HepG2 (cell line): ENCODE measurements at regions not wholly inside any gene's neighbourhood (a gene's known extent, or its start where the extent isn't known, plus 50 kb on each side); places are given as distances from the start of the nearest gene placed in this dataset.

Experiments used
- ATAC-seq: fragments of 200-7000 bp; cut with Tn5 transposase; 3 replicates; pipeline ENCODE4 v1.9.1; 2020; ENCODE audit warnings: mild to moderate bottlenecking, moderate library complexity
- BruUV-seq: library from RNA; stranded (reverse); fragments of 400-500 nt; replicated peaks from 2 replicates; lab custom pipeline; 2021; lab: Mats Ljungman, UMichigan
- CTCF ChIA-PET: fragments of 300-600 bp; formaldehyde crosslinking; extraction: SDS; loops from one replicate; lab custom pipeline; 2021; ENCODE audit warnings: low total read pairs, inconsistent platforms, low intra/inter-chr PET ratio; lab: Yijun Ruan, JAX
- POLR2A ChIA-PET: fragments of 350-600 bp; sonication (Branson Sonifier 250); formaldehyde crosslinking; loops from one replicate; lab custom pipeline; 2020; ENCODE audit warnings: antibody characterized with exemption, inconsistent platforms; lab: Yijun Ruan, JAX
- DNase-seq: peaks from one replicate; pipeline ENCODE4 v3.0.0-alpha.2; 2015; ENCODE audit warnings: low spot score
- FAIRE-seq: peaks from 3 replicates; lab custom pipeline; 2011; peaks lifted over from hg19 to GRCh38; lab: Jason Lieb, UNC
- H2AFZ ChIP-seq: one replicate; pipeline ENCODE4 v1.6.1; 2011; ENCODE audit warnings: low read length, inconsistent platforms
- H3K27ac ChIP-seq: fragments of 300-600 bp; 3 replicates; pipeline ENCODE4 v1.8.0; 2011; ENCODE audit warnings: mixed run types, mild to moderate bottlenecking, mixed read lengths, low read length, inconsistent platforms; ENCODE audit not compliant: insufficient read depth; ENCODE audit errors: extremely low read length
- H3K27me3 ChIP-seq, 2 experiments: fragments of 200-600 bp in 1 of 2; 2 replicates in 1 of 2; 3 replicates in 1 of 2; pipeline versions ENCODE4 v1.6.0 to v1.8.0; 2011; ENCODE audit warnings: low read length in 2 of 2, mild to moderate bottlenecking in 2 of 2, moderate library complexity in 2 of 2, inconsistent platforms in 1 of 2; ENCODE audit not compliant: insufficient read depth in 2 of 2, control insufficient read depth in 1 of 2
- H3K36me3 ChIP-seq, 2 experiments: fragments of 200-600 bp in 1 of 2; replicated peaks in 1 of 2; 2 replicates in 1 of 2; 3 replicates in 1 of 2; pipeline versions ENCODE4 v1.5.1 to v1.8.0; 2011; ENCODE audit warnings: low read length in 2 of 2, inconsistent platforms in 1 of 2; ENCODE audit not compliant: insufficient read depth in 2 of 2, control insufficient read depth in 1 of 2
- H3K4me1 ChIP-seq: 2 replicates; pipeline ENCODE4 v1.5.1; 2012; ENCODE audit warnings: low read length, inconsistent platforms; ENCODE audit not compliant: insufficient read depth
- H3K4me2 ChIP-seq: 2 replicates; pipeline ENCODE4 v1.6.0; 2011; ENCODE audit warnings: low read depth, low read length, inconsistent platforms
- H3K4me3 ChIP-seq, 3 experiments: fragments of 200-600 bp in 1 of 3; sonication (generic), shearing (Covaris generic) in 1 of 3; replicated peaks in 1 of 3; 2 replicates each; pipeline ENCODE4 v1.5.1; 2011 to 2016; ENCODE audit warnings: low read length in 3 of 3, inconsistent platforms in 2 of 3, low read depth in 2 of 3, mild to moderate bottlenecking in 2 of 3, control low read depth in 1 of 3, mixed read lengths in 1 of 3; ENCODE audit not compliant: insufficient read depth in 1 of 3
- H3K79me2 ChIP-seq: one replicate; pipeline ENCODE4 v1.6.1; 2011; ENCODE audit warnings: low read length, inconsistent platforms; ENCODE audit not compliant: insufficient read depth
- H3K9ac ChIP-seq: 2 replicates; pipeline ENCODE4 v1.6.0; 2011; ENCODE audit warnings: mild to moderate bottlenecking, low read depth, low read length, inconsistent platforms; ENCODE audit not compliant: insufficient read depth
- H3K9me3 ChIP-seq: 2 replicates; pipeline ENCODE4 v1.5.1; 2012; ENCODE audit warnings: mild to moderate bottlenecking, low read length
- H4K20me1 ChIP-seq: 2 replicates; pipeline ENCODE4 v1.6.0; 2011; ENCODE audit warnings: inconsistent platforms, mild to moderate bottlenecking, low read length, moderate library complexity; ENCODE audit not compliant: insufficient read depth
- ARNTL ChIP-seq: sonication (generic); formaldehyde crosslinking; IDR thresholded peaks from 2 replicates; pipeline ENCODE4 v1.4.0; 2020; ENCODE audit warnings: mild to moderate bottlenecking, missing genetic modification reagents
- ATF5 ChIP-seq: sonication (generic); formaldehyde crosslinking; IDR thresholded peaks from 2 replicates; pipeline ENCODE4 v1.4.0; 2020; ENCODE audit warnings: mild to moderate bottlenecking, low read depth, missing genetic modification reagents
- ELF4 ChIP-seq: sonication (generic); formaldehyde crosslinking; IDR thresholded peaks from 2 replicates; pipeline ENCODE4 v1.5.0; 2020; ENCODE audit warnings: missing genetic modification reagents, mild to moderate bottlenecking, moderate library complexity, borderline replicate concordance
- KDM1A ChIP-seq: IDR thresholded peaks from 2 replicates; pipeline ENCODE4 v1.6.1; 2016; ENCODE audit warnings: missing compliant biosample characterization
- MAFG ChIP-seq: sonication (generic); formaldehyde crosslinking; IDR thresholded peaks from 2 replicates; pipeline ENCODE4 v1.5.1; 2020; ENCODE audit warnings: mild to moderate bottlenecking, missing genetic modification reagents
- MYC ChIP-seq: sonication (generic); formaldehyde crosslinking; IDR thresholded peaks from 2 replicates; pipeline ENCODE4 v1.9.0; 2021; ENCODE audit warnings: missing genetic modification reagents, borderline replicate concordance
- MYPOP ChIP-seq: sonication (generic); formaldehyde crosslinking; IDR thresholded peaks from 2 replicates; pipeline ENCODE4 v1.8.1; 2023; ENCODE audit warnings: mild to moderate bottlenecking, moderate library complexity, missing genetic modification reagents
- PREB ChIP-seq: sonication (generic); formaldehyde crosslinking; IDR thresholded peaks from 2 replicates; pipeline ENCODE4 v1.4.0; 2020; ENCODE audit warnings: missing genetic modification reagents
- RELA ChIP-seq: sonication (generic); formaldehyde crosslinking; IDR thresholded peaks from 2 replicates; pipeline ENCODE4 v1.4.0; 2020; ENCODE audit warnings: missing genetic modification reagents
- STAT6 ChIP-seq: sonication (generic); formaldehyde crosslinking; IDR thresholded peaks from 2 replicates; pipeline ENCODE4 v1.4.0; 2020; ENCODE audit warnings: missing genetic modification reagents, mild to moderate bottlenecking, borderline replicate concordance
- THAP11 ChIP-seq: IDR thresholded peaks from 2 replicates; pipeline ENCODE4 v1.6.1; 2016; ENCODE audit warnings: missing biosample characterization, missing genetic modification reagents
- ZFAT ChIP-seq: sonication (generic); formaldehyde crosslinking; conservative IDR thresholded peaks from 2 replicates; pipeline ENCODE4 v1.8.1; 2023; ENCODE audit warnings: missing genetic modification reagents, inconsistent platforms
- ZNF589 ChIP-seq: sonication (generic); formaldehyde crosslinking; conservative IDR thresholded peaks from 2 replicates; pipeline ENCODE4 v1.8.0; 2022; ENCODE audit warnings: mild to moderate bottlenecking, moderate library complexity, missing genetic modification reagents
- ZNF777 ChIP-seq: sonication (generic); formaldehyde crosslinking; IDR thresholded peaks from 2 replicates; pipeline ENCODE4 v1.4.0; 2020; ENCODE audit warnings: missing genetic modification reagents
- WGBS: methylation state at CpG from one replicate; pipeline ENCODE4 v1.1.6; 2017; ENCODE audit warnings: low lambda C conversion rate; 5-methylcytosine and 5-hydroxymethylcytosine counted together
- in situ Hi-C: cut with HindIII; loops from 2 replicates; pipeline ENCODE4 v1.10.0; 2017; ENCODE audit warnings: low pct_unique_long_range_greater_than_20kb; ENCODE audit not compliant: extremely low pct_ligation_motif_present
- intact Hi-C: fragments of 100-400 bp; cut with micrococcal nuclease; formaldehyde crosslinking; loops from one replicate; pipeline ENCODE4 v1.10.0; 2022; ENCODE audit not compliant: unreplicated experiment

- Histone ChIP-seq H4K20me1 (no peaks in the 10 kb centered on the region), H3K9me3 (no peaks in the 10 kb centered on the region), H3K36me3 (no peaks in the 10 kb centered on the region), H3K4me1 (no peaks in the 10 kb centered on the region), H3K4me3 (no peak overlapping the region), H2AFZ (no peak overlapping the region), H3K4me2 (no peak overlapping the region), H3K27ac (no peak overlapping the region), H3K9ac (no peak overlapping the region), H3K79me2 (no peaks in the 10 kb centered on the region), H3K27me3 (no peaks in the 10 kb centered on the region)
- no TSS peak for BruUV-seq
- in situ Hi-C loops (no loop called here), intact Hi-C loops (no loop called here)
- no peak for DNase-seq
- POLR2A ChIA-PET: no interaction called here
- ATAC-seq: no peak
- WGBS: 12% methylated on average over 12 of the region's 12 CpGs
- no peak for TF ChIP-seq ARNTL (CRISPR knock-in tag)
- no peak for TF ChIP-seq ATF5 (CRISPR knock-in tag)
- no peak for TF ChIP-seq MYC (CRISPR knock-in tag)
- TF ChIP-seq MAFG (CRISPR knock-in tag): no peak
- no peak for TF ChIP-seq ELF4 (CRISPR knock-in tag)
- TF ChIP-seq PREB (CRISPR knock-in tag): no peak
- no peak for TF ChIP-seq KDM1A
- TF ChIP-seq ZNF589 (CRISPR knock-in tag): no peak
- TF ChIP-seq MYPOP (CRISPR knock-in tag): no peak
- TF ChIP-seq RELA: no peak
- no peak for TF ChIP-seq STAT6 (CRISPR knock-in tag)
- TF ChIP-seq ZFAT (CRISPR knock-in tag): no peak
- no peak for TF ChIP-seq ZNF777 (CRISPR knock-in tag)
- no peak for TF ChIP-seq THAP11
- FAIRE-seq: no peak
- CTCF ChIA-PET: no interaction called here
These were observed 204.8 kb upstream of the MEF2C start for GRCh38 chr5:89087551-89088318.
